ENCODE measurements at regions not wholly inside any gene's neighbourhood (a gene's known extent, or its start where the extent isn't known, plus 50 kb on each side); places are given as distances from the start of the nearest gene placed in this dataset.

DNA sequence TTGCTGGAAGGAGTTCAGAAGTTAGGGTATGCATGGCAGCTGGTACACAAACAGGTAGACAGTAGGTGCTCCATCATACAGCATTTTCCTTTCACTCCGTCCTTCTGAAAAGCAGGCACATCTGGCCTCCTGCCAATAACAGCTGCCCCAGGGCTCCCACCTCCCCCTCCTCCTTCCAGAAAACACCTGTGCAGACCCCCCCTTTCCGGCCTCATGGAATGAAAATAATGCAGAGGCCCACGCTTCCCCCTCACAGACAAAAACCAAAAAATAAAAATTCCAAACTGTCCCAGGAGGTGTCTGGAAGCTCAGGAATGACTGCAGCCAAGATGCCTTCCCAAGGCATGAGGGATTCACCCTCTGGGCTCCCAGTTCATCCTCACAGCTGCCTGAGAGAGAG is 185.5 kb downstream of the MN1 start:
- no peaks in the 10 kb centered on the region for H3K79me2 ChIP-seq (ENCODE audit: insufficient read depth, low read length)
- H3K36me3 ChIP-seq (ENCODE audit: insufficient read depth, low read length): no peaks in the 10 kb centered on the region
- no peaks in the 10 kb centered on the region for H3K4me1 ChIP-seq (ENCODE audit: insufficient read depth, low read length, severe bottlenecking)
- H3K9ac ChIP-seq (ENCODE audit: low read length): no peak overlapping the region
- H2AFZ ChIP-seq (ENCODE audit: low read length): no peak overlapping the region
- no peak overlapping the region for H3K27ac ChIP-seq (ENCODE audit: low read depth, low read length, poor library complexity, severe bottlenecking)
- H3K4me2 ChIP-seq (ENCODE audit: low read length): no peak overlapping the region
- TF ChIP-seq CTCF (IDR thresholded peaks at IDR 0.05; ENCODE audit: low read length) (no peak), EZH2 (IDR thresholded peaks at IDR 0.05; ENCODE audit: borderline replicate concordance, low read length) (no peak)
- H3K9me2 ChIP-seq (ENCODE audit: low read depth, low read length): no peaks in the 10 kb centered on the region
- no peak overlapping the region for H3K4me3 ChIP-seq (ENCODE audit: low read depth, low read length, poor library complexity, severe bottlenecking)
- no peaks in the 10 kb centered on the region for H4K20me1 ChIP-seq (ENCODE audit: insufficient read depth, low read length)
- H3K27me3 ChIP-seq (ENCODE audit: insufficient read depth, low read length): 0 out of 2 replicates have a peak, but pooled peaks cover 4% of the 10 kb centered on the region
- H3F3A ChIP-seq (ENCODE audit: insufficient read depth, low read length): no peaks in the 10 kb centered on the region
- H3K9me3 ChIP-seq (ENCODE audit: low read length): no peaks in the 10 kb centered on the region

GRCh38 chr22:27617214-27617881 is 184.2 kb downstream of the MN1 start:
- Histone ChIP-seq H4K20me1 (ENCODE audit: insufficient read depth, low read length) (no peaks in the 10 kb centered on the region), H3K4me3 (ENCODE audit: low read depth, low read length, poor library complexity, severe bottlenecking) (no peak overlapping the region), H3K4me1 (ENCODE audit: insufficient read depth, low read length, severe bottlenecking) (no peaks in the 10 kb centered on the region), H2AFZ (ENCODE audit: low read length) (no peak overlapping the region), H3K27me3 (ENCODE audit: insufficient read depth, low read length) (0 out of 2 replicates have a peak, but pooled peaks cover 4% of the 10 kb centered on the region), H3K79me2 (ENCODE audit: insufficient read depth, low read length) (no peaks in the 10 kb centered on the region), H3K27ac (ENCODE audit: low read depth, low read length, poor library complexity, severe bottlenecking) (no peak overlapping the region), H3K4me2 (ENCODE audit: low read length) (no peak overlapping the region), H3K9me3 (ENCODE audit: low read length) (no peaks in the 10 kb centered on the region), H3K36me3 (ENCODE audit: insufficient read depth, low read length) (no peaks in the 10 kb centered on the region), H3K9me2 (ENCODE audit: low read depth, low read length) (no peaks in the 10 kb centered on the region), H3F3A (ENCODE audit: insufficient read depth, low read length) (no peaks in the 10 kb centered on the region), H3K9ac (ENCODE audit: low read length) (no peak overlapping the region)
- TF ChIP-seq EZH2 (IDR thresholded peaks at IDR 0.05; ENCODE audit: borderline replicate concordance, low read length): no peak
- TF ChIP-seq CTCF (IDR thresholded peaks at IDR 0.05; ENCODE audit: low read length): no peak

- no peaks in the 10 kb centered on the region for H3K79me2 ChIP-seq (ENCODE audit: insufficient read depth, low read length)
- no peaks in the 10 kb centered on the region for H3K36me3 ChIP-seq (ENCODE audit: insufficient read depth, low read length)
- no peak overlapping the region for H3K4me3 ChIP-seq (ENCODE audit: low read depth, low read length, poor library complexity, severe bottlenecking)
- H3K4me1 ChIP-seq (ENCODE audit: insufficient read depth, low read length, severe bottlenecking): no peaks in the 10 kb centered on the region
- no peaks in the 10 kb centered on the region for H4K20me1 ChIP-seq (ENCODE audit: insufficient read depth, low read length)
- TF ChIP-seq CTCF (IDR thresholded peaks at IDR 0.05; ENCODE audit: low read length): no peak
- no peak for TF ChIP-seq EZH2 (IDR thresholded peaks at IDR 0.05; ENCODE audit: borderline replicate concordance, low read length)
- no peak overlapping the region for H2AFZ ChIP-seq (ENCODE audit: low read length)
- no peaks in the 10 kb centered on the region for H3K9me3 ChIP-seq (ENCODE audit: low read length)
- no peaks in the 10 kb centered on the region for H3K9me2 ChIP-seq (ENCODE audit: low read depth, low read length)
- H3K4me2 ChIP-seq (ENCODE audit: low read length): no peak overlapping the region
- 0 out of 2 replicates have a peak, but pooled peaks cover 4% of the 10 kb centered on the region for H3K27me3 ChIP-seq (ENCODE audit: insufficient read depth, low read length)
- H3K27ac ChIP-seq (ENCODE audit: low read depth, low read length, poor library complexity, severe bottlenecking): no peak overlapping the region
- H3K9ac ChIP-seq (ENCODE audit: low read length): no peak overlapping the region
- H3F3A ChIP-seq (ENCODE audit: insufficient read depth, low read length): no peaks in the 10 kb centered on the region
Measured at GRCh38 chr22:27620367-27621154, 181.0 kb downstream of the MN1 start.

Data from OCI-LY1 (cell line).